Osteoblast (primary cell): ENCODE measurements at regions not wholly inside any gene's neighbourhood (a gene's known extent, or its start where the extent isn't known, plus 50 kb on each side); places are given as distances from the start of the nearest gene placed in this dataset.

Experiments
- DNase-seq: peaks from one replicate; pipeline ENCODE4 v3.0.0; 2011; ENCODE audit warnings: low spot score, mixed read lengths; ENCODE audit not compliant: insufficient read length; ENCODE audit errors: missing footprints
- H2AFZ ChIP-seq: 2 replicates; pipeline ENCODE4 v1.6.0; 2011; ENCODE audit warnings: mild to moderate bottlenecking, low read length
- H3K27ac ChIP-seq: 2 replicates; pipeline ENCODE4 v1.5.1; 2011; ENCODE audit warnings: mild to moderate bottlenecking, low read depth, low read length, moderate library complexity
- H3K27me3 ChIP-seq: 2 replicates; pipeline ENCODE4 v1.6.0; 2012; ENCODE audit warnings: mild to moderate bottlenecking, control low read depth, inconsistent platforms, low read length, moderate library complexity; ENCODE audit not compliant: insufficient read depth
- H3K36me3 ChIP-seq: 2 replicates; pipeline ENCODE4 v1.5.1; 2011; ENCODE audit warnings: mild to moderate bottlenecking, low read length, control low read depth, moderate library complexity; ENCODE audit not compliant: insufficient read depth
- H3K4me1 ChIP-seq: 2 replicates; pipeline ENCODE4 v1.5.1; 2011; ENCODE audit warnings: mild to moderate bottlenecking, low read length, control low read depth, moderate library complexity; ENCODE audit not compliant: insufficient read depth
- H3K4me2 ChIP-seq: 2 replicates; pipeline ENCODE4 v1.6.0; 2011; ENCODE audit warnings: mild to moderate bottlenecking, low read length; ENCODE audit not compliant: insufficient read depth
- H3K4me3 ChIP-seq: fragments of 200-600 bp; sonication (generic); 3 replicates; pipeline ENCODE4 v1.5.1; 2012; ENCODE audit warnings: mild to moderate bottlenecking, low read length, inconsistent platforms; ENCODE audit not compliant: insufficient read depth
- H3K79me2 ChIP-seq: 2 replicates; pipeline ENCODE4 v1.6.0; 2012; ENCODE audit warnings: mild to moderate bottlenecking, low read length, control low read depth, inconsistent platforms; ENCODE audit not compliant: insufficient read depth
- H3K9me3 ChIP-seq: 2 replicates; pipeline ENCODE4 v1.5.1; 2011; ENCODE audit warnings: low read depth, low read length, control low read depth
- H4K20me1 ChIP-seq: 2 replicates; pipeline ENCODE4 v1.6.0; 2012; ENCODE audit warnings: mild to moderate bottlenecking, low read length, control low read depth; ENCODE audit not compliant: insufficient read depth
- CTCF ChIP-seq: IDR thresholded peaks from 2 replicates; pipeline ENCODE4 v1.5.1; 2011; ENCODE audit warnings: mild to moderate bottlenecking, low read depth, low read length, moderate library complexity; ENCODE audit errors: extremely low read depth

- no peak overlapping the region for H3K27ac ChIP-seq
- no peaks in the 10 kb centered on the region for H3K4me1 ChIP-seq
- peaks cover 2% of the 10 kb centered on the region for H3K27me3 ChIP-seq
- no peaks in the 10 kb centered on the region for H4K20me1 ChIP-seq
- H3K4me3 ChIP-seq, result no peak overlapping the region
- H2AFZ ChIP-seq, result peak overlapping the region; percentile 56
- no peaks in the 10 kb centered on the region for H3K9me3 ChIP-seq
- H3K36me3 ChIP-seq, result no peaks in the 10 kb centered on the region
- H3K79me2 ChIP-seq, result no peaks in the 10 kb centered on the region
- H3K4me2 ChIP-seq, result peak overlapping the region; percentile 60
- no peak for DNase-seq
- TF ChIP-seq CTCF, result no peak
Observed at GRCh38 chr5:125974679-125975078, 448.5 kb upstream of the GRAMD2B start.

GRCh38 chr5:125976421-125977000, 446.7 kb upstream of the GRAMD2B start:
- H4K20me1 ChIP-seq, result no peaks in the 10 kb centered on the region
- no peaks in the 10 kb centered on the region for H3K4me1 ChIP-seq
- H3K79me2 ChIP-seq, result no peaks in the 10 kb centered on the region
- H3K27ac ChIP-seq, result no peak overlapping the region
- DNase-seq, result no peak
- no peaks in the 10 kb centered on the region for H3K36me3 ChIP-seq
- H3K9me3 ChIP-seq, result no peaks in the 10 kb centered on the region
- no peak overlapping the region for H3K4me2 ChIP-seq
- peaks cover 2% of the 10 kb centered on the region for H3K27me3 ChIP-seq
- no peak for TF ChIP-seq CTCF
- no peak overlapping the region for H3K4me3 ChIP-seq
- no peak overlapping the region for H2AFZ ChIP-seq

GRCh38 chr5:125978015-125978414, 445.2 kb upstream of the GRAMD2B start:
- H3K36me3 ChIP-seq, result no peaks in the 10 kb centered on the region

GRCh38 chr5:125979636-125980035, 443.6 kb upstream of the GRAMD2B start:
- H3K36me3 ChIP-seq, result no peaks in the 10 kb centered on the region
- no peak for DNase-seq
- peaks cover 2% of the 10 kb centered on the region for H3K27me3 ChIP-seq
- no peaks in the 10 kb centered on the region for H3K4me1 ChIP-seq
- no peak overlapping the region for H3K4me3 ChIP-seq
- no peak overlapping the region for H2AFZ ChIP-seq
- TF ChIP-seq CTCF, result no peak
- H3K79me2 ChIP-seq, result no peaks in the 10 kb centered on the region
- H3K27ac ChIP-seq, result no peak overlapping the region
- no peaks in the 10 kb centered on the region for H4K20me1 ChIP-seq
- no peak overlapping the region for H3K4me2 ChIP-seq
- no peaks in the 10 kb centered on the region for H3K9me3 ChIP-seq

More at GRCh38 chr5:125978015-125978414, 445.2 kb upstream of the GRAMD2B start:
- no peak overlapping the region for H3K4me3 ChIP-seq
- DNase-seq, result no peak
- no peaks in the 10 kb centered on the region for H3K9me3 ChIP-seq
- no peaks in the 10 kb centered on the region for H4K20me1 ChIP-seq
- H3K79me2 ChIP-seq, result no peaks in the 10 kb centered on the region
- no peaks in the 10 kb centered on the region for H3K4me1 ChIP-seq
- H3K27me3 ChIP-seq, result peaks cover 2% of the 10 kb centered on the region
- H3K27ac ChIP-seq, result no peak overlapping the region
- no peak for TF ChIP-seq CTCF
- no peak overlapping the region for H3K4me2 ChIP-seq
- H2AFZ ChIP-seq, result no peak overlapping the region
